Adrenal gland (tissue), 5 donors: ENCODE measurements at regions not wholly inside any gene's neighbourhood (a gene's known extent, or its start where the extent isn't known, plus 50 kb on each side); places are given as distances from the start of the nearest gene placed in this dataset.

Experiments
- CTCF ChIP-seq, 6 experiments: fragments of 450-650 bp in 4 of 6; fragments of 200-600 bp in 2 of 6; sonication (generic) in 1 of 6; IDR thresholded peaks; 1 replicate in 5 of 6; 2 replicates in 1 of 6; pipeline versions ENCODE4 v1.5.1 to v1.8.0; 2016 to 2021; ENCODE audit warnings: antibody characterized with exemption in 6 of 6, mild to moderate bottlenecking in 2 of 6, moderate library complexity in 1 of 6
- POLR2A ChIP-seq, 2 donors: fragments of 450-650 bp; IDR thresholded peaks; one replicate each; pipeline ENCODE4 v1.6.1; 2017; ENCODE audit warnings: antibody characterized with exemption in 2 of 2, mild to moderate bottlenecking in 2 of 2, moderate library complexity in 1 of 2
- donor health status: DM: no; HTN: no; CAD: no.

GRCh38 chr5:89597878-89598277 is 714.9 kb upstream of the MEF2C start:
- TF ChIP-seq CTCF (IDR thresholded peaks at IDR 0.05) (no peak), POLR2A (IDR thresholded peaks at IDR 0.05) (no peak)
